Memory B cell (primary cell): ENCODE measurements at regions not wholly inside any gene's neighbourhood (a gene's known extent, or its start where the extent isn't known, plus 50 kb on each side); places are given as distances from the start of the nearest gene placed in this dataset.

Source experiments
- ATAC-seq: fragments of 150-1000 bp; cut with Tn5 transposase; 2 replicates; pipeline ENCODE4 v1.10.0; 2021; ENCODE audit warnings: low read depth, mild to moderate bottlenecking, moderate library complexity
- DNase-seq, 2 donors: peaks; one replicate each; pipeline ENCODE4 v3.0.0; 2022; ENCODE audit warnings: low spot score in 2 of 2
- H3K27ac Mint-ChIP-seq: one replicate; pipeline ENCODE4 v1.8.0; 2022; ENCODE audit warnings: mild to moderate bottlenecking, moderate library complexity, mixed read lengths
- H3K27me3 Mint-ChIP-seq: one replicate; pipeline ENCODE4 v1.8.0; 2022; ENCODE audit warnings: mixed read lengths
- H3K36me3 Mint-ChIP-seq: one replicate; pipeline ENCODE4 v1.8.0; 2022; ENCODE audit warnings: mild to moderate bottlenecking, mixed read lengths
- H3K4me1 Mint-ChIP-seq: one replicate; pipeline ENCODE4 v1.8.0; 2022; ENCODE audit warnings: mixed read lengths
- H3K4me3 Mint-ChIP-seq: one replicate; pipeline ENCODE4 v1.8.0; 2022; ENCODE audit warnings: mild to moderate bottlenecking, moderate library complexity, mixed read lengths
- H3K9me3 Mint-ChIP-seq: one replicate; pipeline ENCODE4 v1.8.0; 2022; ENCODE audit warnings: mixed read lengths

- ATAC-seq (no peak), DNase-seq (no peak)
- peaks cover 6% of the 10 kb centered on the region for H3K9me3 Mint-ChIP-seq
Measured at GRCh38 chr3:21876782-21877181, 125.8 kb upstream of the ZNF385D start.

GRCh38 chr3:21877214-21877754 is 126.3 kb upstream of the ZNF385D start:
- H3K27me3 Mint-ChIP-seq: no peaks in the 10 kb centered on the region
- ATAC-seq (no peak), DNase-seq (no peak)
- H3K4me3 Mint-ChIP-seq: no peak overlapping the region
- H3K27ac Mint-ChIP-seq: no peak overlapping the region
- no peaks in the 10 kb centered on the region for H3K4me1 Mint-ChIP-seq
- H3K9me3 Mint-ChIP-seq: peaks cover 6% of the 10 kb centered on the region
- H3K36me3 Mint-ChIP-seq: no peaks in the 10 kb centered on the region

More at GRCh38 chr3:21876782-21877181, 125.8 kb upstream of the ZNF385D start:
- Mint-ChIP-seq H3K36me3 (no peaks in the 10 kb centered on the region), H3K4me1 (no peaks in the 10 kb centered on the region), H3K27ac (no peak overlapping the region), H3K4me3 (no peak overlapping the region), H3K27me3 (no peaks in the 10 kb centered on the region)

- no peak for ATAC-seq
- no peaks in the 10 kb centered on the region for H3K36me3 Mint-ChIP-seq
- no peaks in the 10 kb centered on the region for H3K27me3 Mint-ChIP-seq
- DNase-seq: no peak
- H3K27ac Mint-ChIP-seq: no peak overlapping the region
- no peak overlapping the region for H3K4me3 Mint-ChIP-seq
- H3K4me1 Mint-ChIP-seq: no peaks in the 10 kb centered on the region
- peaks cover 5% of the 10 kb centered on the region for H3K9me3 Mint-ChIP-seq
Measured at GRCh38 chr3:21879184-21879886, 128.3 kb upstream of the ZNF385D start.

GRCh38 chr3:21888656-21889055 is 137.6 kb upstream of the ZNF385D start:
- Mint-ChIP-seq H3K4me1 (no peaks in the 10 kb centered on the region), H3K27me3 (no peaks in the 10 kb centered on the region), H3K36me3 (no peaks in the 10 kb centered on the region), H3K9me3 (no peaks in the 10 kb centered on the region), H3K27ac (no peak overlapping the region), H3K4me3 (no peak overlapping the region)
- no peak for DNase-seq
- ATAC-seq: no peak

GRCh38 chr3:21889166-21889565 is 138.2 kb upstream of the ZNF385D start:
- Mint-ChIP-seq H3K4me1 (no peaks in the 10 kb centered on the region), H3K9me3 (no peaks in the 10 kb centered on the region), H3K27me3 (no peaks in the 10 kb centered on the region), H3K4me3 (no peak overlapping the region), H3K27ac (no peak overlapping the region), H3K36me3 (no peaks in the 10 kb centered on the region)
- DNase-seq (no peak), ATAC-seq (no peak)

GRCh38 chr3:21892104-21892503 is 141.1 kb upstream of the ZNF385D start:
- ATAC-seq: no peak
- Mint-ChIP-seq H3K4me3 (no peak overlapping the region), H3K9me3 (no peaks in the 10 kb centered on the region), H3K27me3 (no peaks in the 10 kb centered on the region), H3K27ac (no peak overlapping the region), H3K4me1 (no peaks in the 10 kb centered on the region), H3K36me3 (no peaks in the 10 kb centered on the region)
- no peak for DNase-seq

- H3K27ac Mint-ChIP-seq: no peak overlapping the region
- no peaks in the 10 kb centered on the region for H3K4me1 Mint-ChIP-seq
- H3K36me3 Mint-ChIP-seq: no peaks in the 10 kb centered on the region
- no peaks in the 10 kb centered on the region for H3K27me3 Mint-ChIP-seq
- no peak for ATAC-seq
- no peak overlapping the region for H3K4me3 Mint-ChIP-seq
- no peak for DNase-seq
- H3K9me3 Mint-ChIP-seq: no peaks in the 10 kb centered on the region
Measured at GRCh38 chr3:21893242-21893641, 142.2 kb upstream of the ZNF385D start.

- no peaks in the 10 kb centered on the region for H3K9me3 Mint-ChIP-seq
- no peak for ATAC-seq
- no peaks in the 10 kb centered on the region for H3K27me3 Mint-ChIP-seq
Measured at GRCh38 chr3:21894459-21895340, 143.7 kb upstream of the ZNF385D start.

GRCh38 chr3:21898316-21898715 is 147.3 kb upstream of the ZNF385D start:
- Mint-ChIP-seq H3K27me3 (no peaks in the 10 kb centered on the region), H3K36me3 (no peaks in the 10 kb centered on the region), H3K9me3 (peaks cover 2% of the 10 kb centered on the region), H3K4me1 (no peaks in the 10 kb centered on the region), H3K27ac (no peak overlapping the region), H3K4me3 (no peak overlapping the region)
- no peak for ATAC-seq
- no peak for DNase-seq

More at GRCh38 chr3:21894459-21895340, 143.7 kb upstream of the ZNF385D start:
- DNase-seq: no peak
- no peak overlapping the region for H3K4me3 Mint-ChIP-seq
- H3K4me1 Mint-ChIP-seq: no peaks in the 10 kb centered on the region
- H3K27ac Mint-ChIP-seq: no peak overlapping the region
- H3K36me3 Mint-ChIP-seq: no peaks in the 10 kb centered on the region

- no peaks in the 10 kb centered on the region for H3K27me3 Mint-ChIP-seq
- peaks cover 2% of the 10 kb centered on the region for H3K9me3 Mint-ChIP-seq
Measured at GRCh38 chr3:21901484-21901883, 150.5 kb upstream of the ZNF385D start.

GRCh38 chr3:21902956-21903355 is 151.9 kb upstream of the ZNF385D start:
- DNase-seq (no peak), ATAC-seq (no peak)
- Mint-ChIP-seq H3K9me3 (peaks cover 4% of the 10 kb centered on the region), H3K4me3 (no peak overlapping the region), H3K27me3 (no peaks in the 10 kb centered on the region), H3K36me3 (no peaks in the 10 kb centered on the region), H3K4me1 (no peaks in the 10 kb centered on the region), H3K27ac (no peak overlapping the region)

More at GRCh38 chr3:21901484-21901883, 150.5 kb upstream of the ZNF385D start:
- no peak for ATAC-seq
- H3K4me3 Mint-ChIP-seq: no peak overlapping the region
- H3K4me1 Mint-ChIP-seq: no peaks in the 10 kb centered on the region
- no peaks in the 10 kb centered on the region for H3K36me3 Mint-ChIP-seq
- no peak overlapping the region for H3K27ac Mint-ChIP-seq
- DNase-seq: no peak

- no peaks in the 10 kb centered on the region for H3K4me1 Mint-ChIP-seq
- DNase-seq (no peak), ATAC-seq (no peak)
- no peaks in the 10 kb centered on the region for H3K27me3 Mint-ChIP-seq
- no peak overlapping the region for H3K27ac Mint-ChIP-seq
- peaks cover 3% of the 10 kb centered on the region for H3K9me3 Mint-ChIP-seq
- H3K4me3 Mint-ChIP-seq: no peak overlapping the region
- H3K36me3 Mint-ChIP-seq: no peaks in the 10 kb centered on the region
Measured at GRCh38 chr3:21909096-21909495, 158.1 kb upstream of the ZNF385D start.

GRCh38 chr3:21912711-21913110 is 161.7 kb upstream of the ZNF385D start:
- no peak for DNase-seq
- no peaks in the 10 kb centered on the region for H3K36me3 Mint-ChIP-seq
- no peak overlapping the region for H3K4me3 Mint-ChIP-seq
- H3K27ac Mint-ChIP-seq: no peak overlapping the region
- H3K27me3 Mint-ChIP-seq: no peaks in the 10 kb centered on the region
- no peaks in the 10 kb centered on the region for H3K4me1 Mint-ChIP-seq
- peaks cover 1% of the 10 kb centered on the region for H3K9me3 Mint-ChIP-seq
- ATAC-seq: no peak

- Mint-ChIP-seq H3K4me3 (no peak overlapping the region), H3K27me3 (no peaks in the 10 kb centered on the region), H3K36me3 (no peaks in the 10 kb centered on the region), H3K27ac (no peak overlapping the region), H3K4me1 (no peaks in the 10 kb centered on the region), H3K9me3 (peaks cover 1% of the 10 kb centered on the region)
- DNase-seq: no peak
- no peak for ATAC-seq
Measured at GRCh38 chr3:21913791-21914190, 162.8 kb upstream of the ZNF385D start.
